Esophagus muscularis mucosa (tissue), 4 donors: ENCODE measurements at regions not wholly inside any gene's neighbourhood (a gene's known extent, or its start where the extent isn't known, plus 50 kb on each side); places are given as distances from the start of the nearest gene placed in this dataset.
"Not testable (repeated sequence)": the region's sequence is repeated elsewhere in the genome, so short reads cannot be mapped to it uniquely, and the experiment has no call there.

Experiments
- DNase-seq: peaks from one replicate; pipeline ENCODE4 v3.0.0-alpha.2; 2017; ENCODE audit errors: extremely low spot score
- H3K27ac ChIP-seq, 4 donors: fragments of 200-600 bp; sonication (generic); replicated peaks in 1 of 4; 1 replicate in 3 of 4; 2 replicates in 1 of 4; pipeline ENCODE4 v1.5.1; 2016 to 2019; ENCODE audit warnings: mild to moderate bottlenecking in 1 of 4
- H3K27me3 ChIP-seq, 4 donors: fragments of 200-600 bp; sonication (generic); one replicate each; pipeline versions ENCODE4 v1.5.1 to v1.6.0; 2016 to 2019
- H3K36me3 ChIP-seq, 4 donors: fragments of 200-600 bp; sonication (generic); one replicate each; pipeline ENCODE4 v1.5.1; 2016 to 2019
- H3K4me1 ChIP-seq, 4 donors: fragments of 200-600 bp; sonication (generic); one replicate each; pipeline ENCODE4 v1.5.1; 2016 to 2019
- H3K4me3 ChIP-seq, 4 donors: fragments of 200-600 bp; sonication (generic); 1 replicate in 2 of 4; 2 replicates in 2 of 4; pipeline ENCODE4 v1.5.1; 2016 to 2019; ENCODE audit warnings: mild to moderate bottlenecking in 4 of 4, moderate library complexity in 1 of 4
- H3K9me3 ChIP-seq, 4 donors: fragments of 200-600 bp; sonication (generic); 1 replicate in 3 of 4; 2 replicates in 1 of 4; pipeline ENCODE4 v1.5.1; 2016 to 2019
- EP300 ChIP-seq: sonication (generic); formaldehyde crosslinking; IDR thresholded peaks from one replicate; pipeline ENCODE4 v1.6.1; 2017; ENCODE audit warnings: antibody characterized with exemption
- POLR2A ChIP-seq: fragments of 450-650 bp; IDR thresholded peaks from one replicate; pipeline ENCODE4 v1.6.1; 2017; ENCODE audit warnings: antibody characterized with exemption, moderate library complexity, mild to moderate bottlenecking, low read depth
- POLR2AphosphoS5 ChIP-seq, 2 donors: sonication (generic); formaldehyde crosslinking; IDR thresholded peaks; one replicate each; pipeline ENCODE4 v1.6.1; 2017; ENCODE audit warnings: antibody characterized with exemption in 2 of 2
- WGBS: methylation state at CpG from one replicate; pipeline ENCODE4 v1.1.5; 2018; 5-methylcytosine and 5-hydroxymethylcytosine counted together
- intact Hi-C: fragments of 100-400 bp; cut with DNase I; formaldehyde crosslinking; loops from one replicate; pipeline ENCODE4 v1.15.1; 2023
- TF ChIP-seq, protein P1 (sequence below), 3 experiments: fragments of 200-600 bp in 2 of 3; fragments of 450-650 bp in 1 of 3; sonication (generic) in 2 of 3; IDR thresholded peaks; one replicate each; pipeline ENCODE4 v1.5.1; 2017 to 2019; ENCODE audit warnings: antibody characterized with exemption in 3 of 3, mild to moderate bottlenecking in 2 of 3, moderate library complexity in 1 of 3

DNA sequence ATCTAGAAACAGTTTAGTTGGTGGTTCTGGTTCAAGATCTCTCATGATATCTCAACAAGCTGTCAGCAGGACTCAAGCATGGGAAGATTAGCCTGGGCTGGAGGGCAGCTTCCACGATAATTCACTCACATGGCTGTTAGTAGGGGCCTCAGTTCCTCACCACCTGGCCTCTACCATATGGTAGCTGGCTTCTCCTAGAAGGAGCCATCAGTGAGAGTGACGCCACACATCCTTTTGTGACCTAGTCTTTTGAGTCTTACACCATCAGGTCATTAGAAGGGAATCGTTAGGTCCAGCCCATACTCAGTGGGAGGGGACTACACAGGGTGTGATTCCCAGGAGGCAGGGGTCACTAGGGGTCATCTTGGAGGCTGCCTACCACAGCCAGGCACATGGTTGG, 239.3 kb upstream of the PLPP4 start:
- H3K36me3 ChIP-seq = no peaks in the 10 kb centered on the region
- no peak for TF ChIP-seq POLR2AphosphoS5 (IDR thresholded peaks at IDR 0.05)
- 46% methylated on average over 2 of the region's 3 CpGs for WGBS
- DNase-seq = no peak
- no peak overlapping the region for H3K27ac ChIP-seq
- H3K4me3 ChIP-seq = no peak overlapping the region
- intact Hi-C loops = no loop called here
- peaks cover 0 to 8% (median 0%) of the 10 kb centered on the region in 4 donors for H3K9me3 ChIP-seq
- H3K27me3 ChIP-seq = no peaks in the 10 kb centered on the region
- no peaks in the 10 kb centered on the region for H3K4me1 ChIP-seq

- no peak overlapping the region for H3K27ac ChIP-seq
- no peaks in the 10 kb centered on the region for H3K36me3 ChIP-seq
- H3K4me1 ChIP-seq = no peaks in the 10 kb centered on the region
- TF ChIP-seq POLR2AphosphoS5 (IDR thresholded peaks at IDR 0.05) (no peak), POLR2A (no peak), EP300 (no peak)
- TF ChIP-seq, protein P1, sequence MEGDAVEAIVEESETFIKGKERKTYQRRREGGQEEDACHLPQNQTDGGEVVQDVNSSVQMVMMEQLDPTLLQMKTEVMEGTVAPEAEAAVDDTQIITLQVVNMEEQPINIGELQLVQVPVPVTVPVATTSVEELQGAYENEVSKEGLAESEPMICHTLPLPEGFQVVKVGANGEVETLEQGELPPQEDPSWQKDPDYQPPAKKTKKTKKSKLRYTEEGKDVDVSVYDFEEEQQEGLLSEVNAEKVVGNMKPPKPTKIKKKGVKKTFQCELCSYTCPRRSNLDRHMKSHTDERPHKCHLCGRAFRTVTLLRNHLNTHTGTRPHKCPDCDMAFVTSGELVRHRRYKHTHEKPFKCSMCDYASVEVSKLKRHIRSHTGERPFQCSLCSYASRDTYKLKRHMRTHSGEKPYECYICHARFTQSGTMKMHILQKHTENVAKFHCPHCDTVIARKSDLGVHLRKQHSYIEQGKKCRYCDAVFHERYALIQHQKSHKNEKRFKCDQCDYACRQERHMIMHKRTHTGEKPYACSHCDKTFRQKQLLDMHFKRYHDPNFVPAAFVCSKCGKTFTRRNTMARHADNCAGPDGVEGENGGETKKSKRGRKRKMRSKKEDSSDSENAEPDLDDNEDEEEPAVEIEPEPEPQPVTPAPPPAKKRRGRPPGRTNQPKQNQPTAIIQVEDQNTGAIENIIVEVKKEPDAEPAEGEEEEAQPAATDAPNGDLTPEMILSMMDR (IDR thresholded peaks at IDR 0.05) = no peak
- 61% methylated on average over 3 of the region's 4 CpGs for WGBS
- no peak for DNase-seq
- no peak overlapping the region for H3K4me3 ChIP-seq
- peaks cover 0 to 7% (median 0%) of the 10 kb centered on the region in 4 donors for H3K9me3 ChIP-seq
- intact Hi-C loops = no loop called here
- no peaks in the 10 kb centered on the region for H3K27me3 ChIP-seq
Measured at GRCh38 chr10:120221873-120222485, 235.0 kb upstream of the PLPP4 start.

DNA sequence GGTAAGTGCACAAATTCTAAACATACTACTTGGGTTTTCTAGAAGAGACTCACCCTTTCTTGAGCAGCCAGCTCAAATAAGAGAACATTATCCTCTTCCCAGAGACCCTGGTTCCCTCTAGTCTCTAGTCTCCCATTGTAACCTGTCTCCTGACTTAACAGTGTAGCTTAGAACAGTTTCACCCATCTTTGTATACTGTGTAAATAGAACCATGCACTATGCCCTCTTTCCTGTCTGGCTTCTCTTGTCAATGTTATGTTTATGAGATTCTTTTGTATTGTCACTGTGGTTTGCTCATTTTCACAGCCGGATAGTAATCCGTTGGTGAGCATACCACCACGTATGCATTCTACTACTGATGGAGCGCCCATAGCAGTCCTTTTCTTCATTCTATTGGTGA, 227.4 kb upstream of the PLPP4 start:
- Histone ChIP-seq H3K9me3 (peaks cover 0 to 11% (median 0%) of the 10 kb centered on the region in 4 donors), H3K4me3 (no peak overlapping the region), H3K36me3 (no peaks in the 10 kb centered on the region), H3K27me3 (peaks cover 0 to 4% (median 0%) of the 10 kb centered on the region in 4 donors), H3K27ac (no peak overlapping the region), H3K4me1 (no peaks in the 10 kb centered on the region)
- no peak for DNase-seq
- TF ChIP-seq EP300 (no peak), POLR2AphosphoS5 (IDR thresholded peaks at IDR 0.05) (no peak), POLR2A (no peak)
- TF ChIP-seq, protein P1 (IDR thresholded peaks at IDR 0.05) = no peak
- WGBS = 83% methylated on average over 4 of the region's 4 CpGs
- intact Hi-C loops = no loop called here

DNA sequence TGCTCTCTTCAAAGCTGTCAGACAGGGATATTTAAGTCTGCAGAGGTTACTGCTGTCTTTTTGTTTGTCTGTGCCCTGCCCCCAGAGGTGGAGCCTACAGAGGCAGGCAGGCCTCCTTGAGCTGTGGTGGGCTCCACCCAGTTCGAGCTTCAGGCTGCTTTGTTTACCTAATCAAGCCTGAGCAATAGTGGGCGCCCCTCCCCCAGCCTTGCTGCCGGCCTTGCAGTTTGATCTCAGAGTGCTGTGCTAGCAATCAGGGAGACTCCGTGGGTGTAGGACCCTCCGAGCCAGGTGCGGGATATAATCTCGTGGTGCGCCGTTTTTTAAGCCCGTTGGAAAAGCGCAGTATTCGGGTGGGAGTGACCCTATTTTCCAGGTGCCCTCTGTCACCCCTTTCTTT, 217.3 kb upstream of the PLPP4 start:
- H3K4me1 ChIP-seq, H3K9me3 ChIP-seq, H3K36me3 ChIP-seq, H3K27me3 ChIP-seq, H3K4me3 ChIP-seq, DNase-seq, intact Hi-C loops, H3K27ac ChIP-seq: not testable (repeated sequence)
- 66% methylated on average over 12 of the region's 12 CpGs for WGBS

GRCh38 chr10:120251821-120252442, 205.1 kb upstream of the PLPP4 start:
- Histone ChIP-seq H3K9me3 (no peaks in the 10 kb centered on the region), H3K27me3 (peaks cover 0 to 4% (median 0%) of the 10 kb centered on the region in 4 donors), H3K27ac (no peak overlapping the region), H3K4me1 (no peaks in the 10 kb centered on the region), H3K36me3 (no peaks in the 10 kb centered on the region), H3K4me3 (no peak overlapping the region)
- TF ChIP-seq EP300 (no peak), POLR2AphosphoS5 (IDR thresholded peaks at IDR 0.05) (no peak), POLR2A (no peak)
- TF ChIP-seq, protein P1 (IDR thresholded peaks at IDR 0.05) = no peak
- intact Hi-C loops = no loop called here
- WGBS = 82% methylated on average over 13 of the region's 13 CpGs
- DNase-seq = no peak

GRCh38 chr10:120253131-120253530, 203.9 kb upstream of the PLPP4 start:
- intact Hi-C loops = no loop called here
- H3K27ac ChIP-seq = no peak overlapping the region
- H3K36me3 ChIP-seq = no peaks in the 10 kb centered on the region
- no peaks in the 10 kb centered on the region for H3K9me3 ChIP-seq
- TF ChIP-seq POLR2A (no peak), POLR2AphosphoS5 (IDR thresholded peaks at IDR 0.05) (no peak), EP300 (no peak)
- TF ChIP-seq, protein P1 (IDR thresholded peaks at IDR 0.05) = no peak
- peaks cover 0 to 4% (median 0%) of the 10 kb centered on the region in 4 donors for H3K27me3 ChIP-seq
- DNase-seq = no peak
- no peak overlapping the region for H3K4me3 ChIP-seq
- WGBS = 81% methylated on average over 3 of the region's 3 CpGs
- no peaks in the 10 kb centered on the region for H3K4me1 ChIP-seq
